Caco-2 (cell line): ENCODE measurements at regions not wholly inside any gene's neighbourhood (a gene's known extent, or its start where the extent isn't known, plus 50 kb on each side); places are given as distances from the start of the nearest gene placed in this dataset.

Source experiments
- BruUV-seq: library from RNA; stranded (reverse); fragments of 400-500 nt; replicated peaks from 2 replicates; lab custom pipeline; 2021; lab: Mats Ljungman, UMichigan
- CTCF ChIA-PET: fragments of 300-600 bp; sonication (Branson Sonifier 250); formaldehyde crosslinking; loops from one replicate; lab custom pipeline; 2022; ENCODE audit warnings: antibody characterized with exemption; lab: Charles Lee
- POLR2A ChIA-PET: fragments of 300-600 bp; sonication (Branson Sonifier 250); formaldehyde crosslinking; loops from one replicate; lab custom pipeline; 2022; ENCODE audit warnings: antibody characterized with exemption; lab: Charles Lee
- DNase-seq, 2 experiments: peaks; one replicate each; pipeline versions ENCODE4 v3.0.0 to v3.0.0-alpha.2; 2020 to 2022
- H3K27me3 ChIP-seq: replicated peaks from 2 replicates; pipeline ENCODE4 v1.6.0; 2011; ENCODE audit warnings: low read length; ENCODE audit not compliant: control insufficient read depth, insufficient read depth
- H3K36me3 ChIP-seq: 2 replicates; pipeline ENCODE4 v1.5.1; 2011; ENCODE audit warnings: low read length; ENCODE audit not compliant: control insufficient read depth, insufficient read depth
- H3K4me1 ChIP-seq: fragments of 250-450 bp; sonication (Bioruptor Pico); 2 replicates; pipeline ENCODE4 v1.5.1; 2020; ENCODE audit warnings: mild to moderate bottlenecking
- H3K4me3 ChIP-seq: 2 replicates; pipeline ENCODE4 v1.5.1; 2011; ENCODE audit warnings: low read depth, mild to moderate bottlenecking, control low read depth, low read length
- H3K9me3 ChIP-seq: fragments of 250-450 bp; sonication (Bioruptor Pico); 2 replicates; pipeline ENCODE4 v1.5.1; 2020; ENCODE audit warnings: mild to moderate bottlenecking, moderate library complexity
- H3K27ac Mint-ChIP-seq: one replicate; pipeline ENCODE4 v1.8.0; 2022; ENCODE audit warnings: mixed read lengths; ENCODE audit not compliant: unreplicated experiment
- H3K27me3 Mint-ChIP-seq: one replicate; pipeline ENCODE4 v1.8.0; 2022; ENCODE audit warnings: mixed read lengths; ENCODE audit not compliant: insufficient read depth, unreplicated experiment
- H3K36me3 Mint-ChIP-seq: one replicate; pipeline ENCODE4 v1.8.0; 2022; ENCODE audit warnings: mild to moderate bottlenecking, mixed read lengths; ENCODE audit not compliant: insufficient read depth, unreplicated experiment
- H3K4me1 Mint-ChIP-seq: one replicate; pipeline ENCODE4 v1.8.0; 2022; ENCODE audit warnings: low read depth, mixed read lengths; ENCODE audit not compliant: unreplicated experiment
- H3K4me3 Mint-ChIP-seq: one replicate; pipeline ENCODE4 v1.8.0; 2022; ENCODE audit warnings: mild to moderate bottlenecking, moderate library complexity, mixed read lengths; ENCODE audit not compliant: unreplicated experiment
- H3K9me3 Mint-ChIP-seq: one replicate; pipeline ENCODE4 v1.8.0; 2022; ENCODE audit warnings: mixed read lengths; ENCODE audit not compliant: unreplicated experiment
- intact Hi-C: fragments of 100-400 bp; cut with micrococcal nuclease; formaldehyde crosslinking; loops from one replicate; pipeline ENCODE4 v1.10.0; 2022; ENCODE audit not compliant: unreplicated experiment
- TF ChIP-seq, protein P1 (sequence below), 2 experiments: fragments of 200-600 bp in 1 of 2; IDR thresholded peaks; 1 replicate in 1 of 2; 2 replicates in 1 of 2; pipeline versions ENCODE4 v1.5.1 to v1.8.0; 2011 to 2022; ENCODE audit warnings: antibody characterized with exemption in 1 of 2, control low read depth in 1 of 2, inconsistent platforms in 1 of 2, low read depth in 1 of 2, low read length in 1 of 2, mild to moderate bottlenecking in 1 of 2, moderate library complexity in 1 of 2; ENCODE audit not compliant: insufficient read depth in 1 of 2, severe bottlenecking in 1 of 2, unreplicated experiment in 1 of 2

DNA sequence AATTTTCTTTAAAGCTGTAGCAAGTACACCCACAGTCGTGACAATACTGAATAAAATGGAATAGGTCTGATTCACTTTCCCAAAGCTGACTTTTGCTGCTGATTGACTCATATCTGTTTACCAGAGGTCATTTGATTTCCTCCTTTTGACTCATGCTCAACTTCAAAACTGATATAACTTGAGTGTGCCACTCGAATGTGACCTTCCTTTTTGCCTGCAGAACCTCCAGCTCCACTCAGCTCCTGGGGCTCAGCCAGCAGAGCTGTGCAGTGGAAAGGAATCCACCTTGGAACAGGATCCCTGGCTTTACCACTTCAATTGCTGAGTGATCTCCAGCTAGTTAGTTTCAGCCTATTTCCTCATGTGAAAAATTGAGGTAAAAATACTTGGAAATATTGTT, 84.1 kb downstream of the FEM1C start:
- Histone ChIP-seq H3K9me3 (no peaks in the 10 kb centered on the region), H3K4me3 (no peak overlapping the region), H3K27me3 (no peaks in the 10 kb centered on the region), H3K4me1 (peaks cover 21% of the 10 kb centered on the region; the same call in 1 of the 2 replicates), H3K36me3 (no peaks in the 10 kb centered on the region)
- BruUV-seq: no TSS peak
- Mint-ChIP-seq H3K36me3 (no peaks in the 10 kb centered on the region), H3K27ac (no peak overlapping the region), H3K9me3 (no peaks in the 10 kb centered on the region), H3K27me3 (peaks cover under 1% of the 10 kb centered on the region), H3K4me1 (peaks cover 12% of the 10 kb centered on the region), H3K4me3 (no peak overlapping the region)
- TF ChIP-seq, protein P1, sequence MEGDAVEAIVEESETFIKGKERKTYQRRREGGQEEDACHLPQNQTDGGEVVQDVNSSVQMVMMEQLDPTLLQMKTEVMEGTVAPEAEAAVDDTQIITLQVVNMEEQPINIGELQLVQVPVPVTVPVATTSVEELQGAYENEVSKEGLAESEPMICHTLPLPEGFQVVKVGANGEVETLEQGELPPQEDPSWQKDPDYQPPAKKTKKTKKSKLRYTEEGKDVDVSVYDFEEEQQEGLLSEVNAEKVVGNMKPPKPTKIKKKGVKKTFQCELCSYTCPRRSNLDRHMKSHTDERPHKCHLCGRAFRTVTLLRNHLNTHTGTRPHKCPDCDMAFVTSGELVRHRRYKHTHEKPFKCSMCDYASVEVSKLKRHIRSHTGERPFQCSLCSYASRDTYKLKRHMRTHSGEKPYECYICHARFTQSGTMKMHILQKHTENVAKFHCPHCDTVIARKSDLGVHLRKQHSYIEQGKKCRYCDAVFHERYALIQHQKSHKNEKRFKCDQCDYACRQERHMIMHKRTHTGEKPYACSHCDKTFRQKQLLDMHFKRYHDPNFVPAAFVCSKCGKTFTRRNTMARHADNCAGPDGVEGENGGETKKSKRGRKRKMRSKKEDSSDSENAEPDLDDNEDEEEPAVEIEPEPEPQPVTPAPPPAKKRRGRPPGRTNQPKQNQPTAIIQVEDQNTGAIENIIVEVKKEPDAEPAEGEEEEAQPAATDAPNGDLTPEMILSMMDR (IDR thresholded peaks at IDR 0.05; ENCODE audit: insufficient read depth in 1 of 2, low read depth in 1 of 2, low read length in 1 of 2, severe bottlenecking in 1 of 2, unreplicated experiment in 1 of 2): no peak
- ChIA-PET POLR2A (no interaction called here), CTCF (no interaction called here)
- intact Hi-C loops: no loop called here
- DNase-seq: no peak

DNA sequence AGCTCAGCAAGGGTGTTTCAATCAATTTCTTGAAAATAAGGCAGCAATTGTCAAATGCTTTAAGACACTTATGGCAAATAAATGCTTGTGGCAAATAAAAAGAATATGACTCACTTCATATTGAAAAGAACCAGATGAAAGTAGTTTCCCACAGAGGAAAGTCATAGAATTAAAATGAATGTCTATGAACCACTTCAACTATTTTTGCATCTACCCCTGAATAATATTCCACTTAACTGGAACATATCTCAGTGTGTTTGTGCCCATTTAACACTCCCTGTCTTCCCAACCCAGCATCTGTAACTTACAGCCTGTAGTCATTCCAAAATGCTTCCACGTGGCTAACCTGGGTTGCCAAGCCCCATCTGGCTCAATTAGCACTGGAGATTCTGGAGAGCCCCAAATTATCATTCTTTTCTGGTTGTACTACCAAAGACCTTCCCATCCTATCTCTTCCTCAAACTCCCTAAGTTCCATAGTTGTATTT, 84.7 kb downstream of the FEM1C start:
- ChIA-PET CTCF (no interaction called here), POLR2A (no interaction called here)
- H3K27me3 Mint-ChIP-seq: no peaks in the 10 kb centered on the region
- Histone ChIP-seq H3K9me3 (no peaks in the 10 kb centered on the region), H3K4me1 (peaks cover 21% of the 10 kb centered on the region; the same call in 1 of the 2 replicates), H3K36me3 (no peaks in the 10 kb centered on the region), H3K27me3 (no peaks in the 10 kb centered on the region), H3K4me3 (no peak overlapping the region)
- H3K36me3 Mint-ChIP-seq: no peaks in the 10 kb centered on the region
- TF ChIP-seq, protein P1 (IDR thresholded peaks at IDR 0.05; ENCODE audit: insufficient read depth in 1 of 2, low read depth in 1 of 2, low read length in 1 of 2, severe bottlenecking in 1 of 2, unreplicated experiment in 1 of 2): no peak
- H3K9me3 Mint-ChIP-seq: no peaks in the 10 kb centered on the region
- H3K4me3 Mint-ChIP-seq: no peak overlapping the region
- no peak overlapping the region for H3K27ac Mint-ChIP-seq
- DNase-seq: no peak
- peaks cover 12% of the 10 kb centered on the region for H3K4me1 Mint-ChIP-seq
- BruUV-seq: no TSS peak
- intact Hi-C loops: no loop called here

DNA sequence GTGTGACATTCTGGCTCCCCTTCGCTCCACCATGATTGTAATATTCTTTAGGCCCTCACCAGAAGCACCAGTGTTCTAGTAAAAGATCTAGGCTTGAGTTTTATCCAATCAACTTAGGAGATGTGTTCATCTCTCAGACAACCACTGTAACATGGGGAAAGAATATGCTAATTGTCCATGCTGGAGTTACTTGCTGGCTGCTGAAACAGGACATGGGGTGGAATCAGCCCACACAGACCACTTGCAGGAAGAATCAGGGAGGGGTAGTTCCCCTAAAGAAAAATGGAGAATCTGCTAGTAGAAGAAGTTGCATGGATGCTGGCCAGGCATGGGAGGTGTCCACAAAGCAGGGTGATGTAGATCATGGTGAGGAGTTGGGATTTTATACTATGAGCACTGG, 86.2 kb downstream of the FEM1C start:
- intact Hi-C loops: no loop called here
- Mint-ChIP-seq H3K27me3 (no peaks in the 10 kb centered on the region), H3K4me1 (peaks cover 12% of the 10 kb centered on the region), H3K9me3 (no peaks in the 10 kb centered on the region), H3K36me3 (no peaks in the 10 kb centered on the region), H3K4me3 (no peak overlapping the region), H3K27ac (no peak overlapping the region)
- BruUV-seq: no TSS peak
- Histone ChIP-seq H3K4me1 (peaks cover 21% of the 10 kb centered on the region; the same call in 1 of the 2 replicates), H3K27me3 (no peaks in the 10 kb centered on the region), H3K36me3 (no peaks in the 10 kb centered on the region), H3K4me3 (no peak overlapping the region), H3K9me3 (no peaks in the 10 kb centered on the region)
- CTCF ChIA-PET: no interaction called here
- TF ChIP-seq, protein P1 (IDR thresholded peaks at IDR 0.05; ENCODE audit: insufficient read depth in 1 of 2, low read depth in 1 of 2, low read length in 1 of 2, severe bottlenecking in 1 of 2, unreplicated experiment in 1 of 2): no peak
- POLR2A ChIA-PET: no interaction called here
- no peak for DNase-seq
